CD14-positive monocyte (primary cell): ENCODE measurements at regions not wholly inside any gene's neighbourhood (a gene's known extent, or its start where the extent isn't known, plus 50 kb on each side); places are given as distances from the start of the nearest gene placed in this dataset.

ENCODE experiments used
- DNase-seq, 3 donors: peaks; one replicate each; pipeline ENCODE4 v3.0.0-alpha.2; 2011 to 2022
- H2AFZ ChIP-seq: 2 replicates; pipeline ENCODE4 v1.6.0; 2012; ENCODE audit warnings: mild to moderate bottlenecking, low read depth, low read length, inconsistent platforms; ENCODE audit not compliant: insufficient read depth, poor library complexity, severe bottlenecking
- H3K27ac ChIP-seq, 2 donors: 1 replicate in 1 of 2; 2 replicates in 1 of 2; pipeline ENCODE4 v1.5.1; 2012 to 2013; ENCODE audit warnings: low read length in 2 of 2, control low read depth in 1 of 2, inconsistent platforms in 1 of 2, low read depth in 1 of 2, mild to moderate bottlenecking in 1 of 2
- H3K27me3 ChIP-seq, 2 donors: one replicate each; pipeline versions ENCODE4 v1.6.0 to v1.6.1; 2011 to 2013; ENCODE audit warnings: low read length in 2 of 2; ENCODE audit not compliant: control insufficient read depth in 2 of 2, insufficient read depth in 2 of 2
- H3K36me3 ChIP-seq, 2 donors: replicated peaks in 1 of 2; 1 replicate in 1 of 2; 2 replicates in 1 of 2; pipeline versions ENCODE4 v1.5.1 to v1.6.1; 2012 to 2013; ENCODE audit warnings: low read length in 2 of 2, control low read depth in 1 of 2, inconsistent platforms in 1 of 2, mild to moderate bottlenecking in 1 of 2; ENCODE audit not compliant: insufficient read depth in 2 of 2, control insufficient read depth in 1 of 2
- H3K4me1 ChIP-seq, 2 donors: 1 replicate in 1 of 2; 2 replicates in 1 of 2; pipeline versions ENCODE4 v1.5.1 to v1.6.1; 2012 to 2013; ENCODE audit warnings: low read length in 2 of 2, control low read depth in 1 of 2, inconsistent platforms in 1 of 2, mild to moderate bottlenecking in 1 of 2, moderate library complexity in 1 of 2; ENCODE audit not compliant: insufficient read depth in 2 of 2, control insufficient read depth in 1 of 2
- H3K4me2 ChIP-seq: replicated peaks from 2 replicates; pipeline ENCODE3; 2012; ENCODE audit warnings: low read length, moderate library complexity, mild to moderate bottlenecking; ENCODE audit not compliant: poor library complexity, severe bottlenecking; ENCODE audit errors: extremely low read depth
- H3K4me3 ChIP-seq, 3 experiments: fragments of 200-600 bp in 1 of 3; sonication (generic) in 1 of 3; replicated peaks in 1 of 3; 1 replicate in 2 of 3; 2 replicates in 1 of 3; pipeline ENCODE4 v1.5.1; 2011 to 2013; ENCODE audit warnings: low read length in 3 of 3, mild to moderate bottlenecking in 3 of 3, control low read depth in 2 of 3, low read depth in 2 of 3, inconsistent platforms in 1 of 3, moderate library complexity in 1 of 3
- H3K79me2 ChIP-seq: 2 replicates; pipeline ENCODE4 v1.6.0; 2012; ENCODE audit warnings: mild to moderate bottlenecking, control low read depth, inconsistent platforms, low read length, moderate library complexity; ENCODE audit not compliant: insufficient read depth
- H3K9ac ChIP-seq: 2 replicates; pipeline ENCODE4 v1.6.0; 2017; ENCODE audit warnings: low read length, mild to moderate bottlenecking; ENCODE audit not compliant: insufficient read depth, poor library complexity, severe bottlenecking
- H3K9me3 ChIP-seq, 2 donors: replicated peaks in 1 of 2; 1 replicate in 1 of 2; 2 replicates in 1 of 2; pipeline versions ENCODE4 v1.5.1 to v1.6.1; 2012 to 2013; ENCODE audit warnings: low read length in 2 of 2, control low read depth in 1 of 2; ENCODE audit not compliant: control insufficient read depth in 1 of 2, insufficient read depth in 1 of 2
- H4K20me1 ChIP-seq: 2 replicates; pipeline ENCODE4 v1.6.0; 2012; ENCODE audit warnings: mild to moderate bottlenecking, low read length, control low read depth, moderate library complexity; ENCODE audit not compliant: insufficient read depth
- H3K27ac Mint-ChIP-seq, 7 donors: one replicate each; pipeline ENCODE4 v1.8.0; 2020; ENCODE audit warnings: mild to moderate bottlenecking in 7 of 7, mixed read lengths in 7 of 7, moderate library complexity in 6 of 7, inconsistent platforms in 2 of 7
- H3K27me3 Mint-ChIP-seq, 3 donors: one replicate each; pipeline ENCODE4 v1.8.0; 2021 to 2022; ENCODE audit warnings: low read depth in 3 of 3, mild to moderate bottlenecking in 3 of 3, mixed read lengths in 3 of 3, moderate library complexity in 3 of 3, inconsistent platforms in 1 of 3
- H3K36me3 Mint-ChIP-seq, 2 donors: one replicate each; pipeline ENCODE4 v1.8.0; 2020; ENCODE audit warnings: mixed read lengths in 2 of 2, inconsistent platforms in 1 of 2, mild to moderate bottlenecking in 1 of 2
- H3K4me1 Mint-ChIP-seq: one replicate; pipeline ENCODE4 v1.8.0; 2020; ENCODE audit warnings: mild to moderate bottlenecking, mixed read lengths
- H3K4me3 Mint-ChIP-seq, 2 donors: one replicate each; pipeline ENCODE4 v1.8.0; 2020; ENCODE audit warnings: mild to moderate bottlenecking in 2 of 2, mixed read lengths in 2 of 2, moderate library complexity in 1 of 2
- H3K9me3 Mint-ChIP-seq, 7 donors: one replicate each; pipeline ENCODE4 v1.8.0; 2020 to 2022; ENCODE audit warnings: mixed read lengths in 7 of 7, mild to moderate bottlenecking in 6 of 7, moderate library complexity in 6 of 7, inconsistent platforms in 2 of 7
- WGBS: methylation state at CpG from one replicate; pipeline ENCODE4 v1.1.5; 2013; ENCODE audit warnings: missing lambda C conversion rate; ENCODE audit not compliant: insufficient coverage; 5-methylcytosine and 5-hydroxymethylcytosine counted together
- intact Hi-C, 2 donors: fragments of 100-400 bp; cut with micrococcal nuclease; formaldehyde crosslinking; loops; one replicate each; pipeline versions ENCODE4 v1.15.0 to v1.15.1; 2023
- TF ChIP-seq, protein P1 (sequence below): fragments of 200-600 bp; IDR thresholded peaks from one replicate; pipeline ENCODE4 v1.8.0; 2022; ENCODE audit warnings: antibody characterized with exemption, mild to moderate bottlenecking

DNA sequence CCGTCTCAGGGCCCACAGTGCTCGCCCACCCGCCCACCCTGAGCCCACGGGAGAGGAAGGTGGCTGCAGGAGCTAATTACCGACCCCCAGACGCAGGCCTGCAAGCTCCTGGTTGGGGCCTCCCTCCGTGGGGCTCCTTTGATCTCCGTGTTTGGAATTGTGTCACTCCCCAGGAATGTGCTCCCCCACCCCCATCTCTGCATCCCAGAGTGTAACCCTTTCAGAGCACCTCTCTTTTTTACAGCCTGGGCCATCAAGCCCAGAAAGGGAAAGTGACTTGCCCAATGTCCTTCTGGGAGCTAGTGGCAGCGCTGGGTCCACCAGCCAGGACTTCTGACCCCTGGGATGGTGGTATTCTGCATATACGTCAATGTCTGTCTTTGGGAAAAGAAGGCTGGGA is 335.1 kb downstream of the CYRIA start:
- H3K27me3 ChIP-seq = no peaks in the 10 kb centered on the region
- no peak for DNase-seq
- TF ChIP-seq, protein P1, sequence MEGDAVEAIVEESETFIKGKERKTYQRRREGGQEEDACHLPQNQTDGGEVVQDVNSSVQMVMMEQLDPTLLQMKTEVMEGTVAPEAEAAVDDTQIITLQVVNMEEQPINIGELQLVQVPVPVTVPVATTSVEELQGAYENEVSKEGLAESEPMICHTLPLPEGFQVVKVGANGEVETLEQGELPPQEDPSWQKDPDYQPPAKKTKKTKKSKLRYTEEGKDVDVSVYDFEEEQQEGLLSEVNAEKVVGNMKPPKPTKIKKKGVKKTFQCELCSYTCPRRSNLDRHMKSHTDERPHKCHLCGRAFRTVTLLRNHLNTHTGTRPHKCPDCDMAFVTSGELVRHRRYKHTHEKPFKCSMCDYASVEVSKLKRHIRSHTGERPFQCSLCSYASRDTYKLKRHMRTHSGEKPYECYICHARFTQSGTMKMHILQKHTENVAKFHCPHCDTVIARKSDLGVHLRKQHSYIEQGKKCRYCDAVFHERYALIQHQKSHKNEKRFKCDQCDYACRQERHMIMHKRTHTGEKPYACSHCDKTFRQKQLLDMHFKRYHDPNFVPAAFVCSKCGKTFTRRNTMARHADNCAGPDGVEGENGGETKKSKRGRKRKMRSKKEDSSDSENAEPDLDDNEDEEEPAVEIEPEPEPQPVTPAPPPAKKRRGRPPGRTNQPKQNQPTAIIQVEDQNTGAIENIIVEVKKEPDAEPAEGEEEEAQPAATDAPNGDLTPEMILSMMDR = no peak
- H3K79me2 ChIP-seq = no peaks in the 10 kb centered on the region
- H3K4me1 ChIP-seq = no peaks in the 10 kb centered on the region
- H3K4me2 ChIP-seq = no peak overlapping the region
- no peaks in the 10 kb centered on the region for H3K36me3 Mint-ChIP-seq
- intact Hi-C loops = no loop called here
- no peaks in the 10 kb centered on the region for H3K36me3 ChIP-seq
- H3K4me3 ChIP-seq = no peak overlapping the region
- H2AFZ ChIP-seq = no peak overlapping the region
- no peak overlapping the region for H3K4me3 Mint-ChIP-seq
- no peaks in the 10 kb centered on the region for H3K9me3 ChIP-seq
- no peaks in the 10 kb centered on the region for H3K4me1 Mint-ChIP-seq
- no peak overlapping the region for H3K27ac Mint-ChIP-seq
- no peaks in the 10 kb centered on the region for H3K27me3 Mint-ChIP-seq
- WGBS = 67% methylated on average over 3 of the region's 10 CpGs
- no peaks in the 10 kb centered on the region for H4K20me1 ChIP-seq
- no peaks in the 10 kb centered on the region for H3K9me3 Mint-ChIP-seq
- no peak overlapping the region for H3K9ac ChIP-seq
- no peak overlapping the region for H3K27ac ChIP-seq

DNA sequence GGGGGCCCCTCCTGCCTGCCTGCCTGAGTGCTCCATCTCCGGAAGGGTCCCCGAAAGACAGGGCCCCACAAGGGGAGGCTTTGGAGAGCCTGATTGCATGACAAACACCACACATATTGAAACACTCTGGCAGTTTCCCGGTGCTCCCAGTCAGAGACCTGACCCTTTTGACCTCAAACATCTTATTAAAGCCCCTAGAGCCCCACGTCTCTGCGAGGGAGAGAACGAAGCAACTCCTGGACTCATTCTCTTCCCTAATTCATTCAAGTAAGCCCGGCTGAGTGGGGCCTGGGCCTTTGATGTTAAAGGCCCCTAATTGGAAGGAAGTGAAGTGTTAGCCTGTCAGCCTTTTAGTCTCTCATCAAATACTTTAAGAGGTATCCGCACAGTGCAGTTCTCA is 335.6 kb downstream of the CYRIA start:
- H3K27me3 ChIP-seq = no peaks in the 10 kb centered on the region
- H2AFZ ChIP-seq = no peak overlapping the region
- H3K36me3 ChIP-seq = no peaks in the 10 kb centered on the region
- H4K20me1 ChIP-seq = no peaks in the 10 kb centered on the region
- no peaks in the 10 kb centered on the region for H3K4me1 ChIP-seq
- no peak for DNase-seq
- TF ChIP-seq, protein P1 = no peak
- no peak overlapping the region for H3K9ac ChIP-seq
- WGBS = 88% methylated on average over 3 of the region's 8 CpGs
- intact Hi-C loops = no loop called here
- Mint-ChIP-seq H3K27ac (no peak overlapping the region), H3K4me1 (no peaks in the 10 kb centered on the region), H3K27me3 (no peaks in the 10 kb centered on the region), H3K36me3 (no peaks in the 10 kb centered on the region), H3K9me3 (no peaks in the 10 kb centered on the region), H3K4me3 (no peak overlapping the region)
- H3K4me2 ChIP-seq = no peak overlapping the region
- H3K9me3 ChIP-seq = no peaks in the 10 kb centered on the region
- H3K4me3 ChIP-seq = no peak overlapping the region
- H3K27ac ChIP-seq = no peak overlapping the region
- H3K79me2 ChIP-seq = no peaks in the 10 kb centered on the region
